ENCODE measurements at regions not wholly inside any gene's neighbourhood (a gene's known extent, or its start where the extent isn't known, plus 50 kb on each side); places are given as distances from the start of the nearest gene placed in this dataset.

DNA sequence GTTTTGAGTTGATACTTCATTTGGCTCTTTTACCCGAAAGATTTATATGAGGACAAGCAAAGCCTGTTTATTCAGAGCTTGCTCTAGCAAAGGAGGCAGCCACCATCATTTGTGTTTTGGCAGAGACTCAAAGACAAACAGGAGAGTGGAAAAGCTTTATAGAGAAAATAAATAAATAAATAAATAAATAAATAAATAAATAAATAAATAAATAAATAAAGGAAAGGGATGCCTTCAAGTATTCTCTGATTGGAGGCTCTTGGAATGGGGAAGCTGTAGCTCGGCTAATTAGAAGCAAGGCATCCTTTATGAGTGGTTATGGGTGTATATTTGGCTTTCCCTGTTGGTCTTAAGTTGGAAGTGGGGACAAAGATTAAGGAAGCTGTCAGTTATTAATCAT is 229.8 kb downstream of the RASSF9 start:
- TF ChIP-seq, protein P1, sequence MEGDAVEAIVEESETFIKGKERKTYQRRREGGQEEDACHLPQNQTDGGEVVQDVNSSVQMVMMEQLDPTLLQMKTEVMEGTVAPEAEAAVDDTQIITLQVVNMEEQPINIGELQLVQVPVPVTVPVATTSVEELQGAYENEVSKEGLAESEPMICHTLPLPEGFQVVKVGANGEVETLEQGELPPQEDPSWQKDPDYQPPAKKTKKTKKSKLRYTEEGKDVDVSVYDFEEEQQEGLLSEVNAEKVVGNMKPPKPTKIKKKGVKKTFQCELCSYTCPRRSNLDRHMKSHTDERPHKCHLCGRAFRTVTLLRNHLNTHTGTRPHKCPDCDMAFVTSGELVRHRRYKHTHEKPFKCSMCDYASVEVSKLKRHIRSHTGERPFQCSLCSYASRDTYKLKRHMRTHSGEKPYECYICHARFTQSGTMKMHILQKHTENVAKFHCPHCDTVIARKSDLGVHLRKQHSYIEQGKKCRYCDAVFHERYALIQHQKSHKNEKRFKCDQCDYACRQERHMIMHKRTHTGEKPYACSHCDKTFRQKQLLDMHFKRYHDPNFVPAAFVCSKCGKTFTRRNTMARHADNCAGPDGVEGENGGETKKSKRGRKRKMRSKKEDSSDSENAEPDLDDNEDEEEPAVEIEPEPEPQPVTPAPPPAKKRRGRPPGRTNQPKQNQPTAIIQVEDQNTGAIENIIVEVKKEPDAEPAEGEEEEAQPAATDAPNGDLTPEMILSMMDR (IDR thresholded peaks at IDR 0.05; ENCODE audit: low read length): no peak
- no peak for TF ChIP-seq EZH2 (optimal IDR thresholded peaks at IDR 0.05; ENCODE audit: low read depth, low read length)
